Pancreas (tissue), 10 donors: ENCODE measurements at regions not wholly inside any gene's neighbourhood (a gene's known extent, or its start where the extent isn't known, plus 50 kb on each side); places are given as distances from the start of the nearest gene placed in this dataset.

ENCODE experiments used
- ATAC-seq, 4 donors: fragments of 200-7000 bp; cut with Tn5 transposase; one replicate each; pipeline versions ENCODE4 v1.8.0 to v1.9.1; 2020; ENCODE audit warnings: mild to moderate bottlenecking in 4 of 4, moderate library complexity in 4 of 4
- DNase-seq, 6 donors: peaks; one replicate each; pipeline ENCODE4 v3.0.0-alpha.2; 2020
- FAIRE-seq: peaks from 2 replicates; lab custom pipeline; 2012; peaks lifted over from hg19 to GRCh38; lab: Jason Lieb, UNC
- H3K27ac ChIP-seq, 4 donors: fragments of 200-600 bp; sonication (generic); 1 replicate in 3 of 4; 2 replicates in 1 of 4; pipeline versions ENCODE4 v1.5.0 to v1.8.0; 2020
- H3K27me3 ChIP-seq, 4 donors: fragments of 200-600 bp; one replicate each; pipeline ENCODE4 v1.8.0; 2021
- H3K36me3 ChIP-seq, 3 donors: fragments of 200-600 bp; sonication (generic) in 1 of 3; one replicate each; pipeline versions ENCODE4 v1.5.0 to v1.8.0; 2020 to 2021
- H3K4me1 ChIP-seq, 3 donors: fragments of 200-600 bp; one replicate each; pipeline ENCODE4 v1.8.0; 2021
- H3K4me3 ChIP-seq, 4 donors: fragments of 200-600 bp; sonication (generic) in 2 of 4; one replicate each; pipeline versions ENCODE4 v1.5.0 to v1.8.0; 2020 to 2021
- H3K9me3 ChIP-seq, 4 donors: fragments of 200-600 bp; one replicate each; pipeline ENCODE4 v1.8.0; 2021
- WGBS, 2 donors: extraction: QIAGEN DNeasy Blood & Tissue Kit; methylation state at CpG; one replicate each; pipeline ENCODE4 v1.1.7; 2013; 5-methylcytosine and 5-hydroxymethylcytosine counted together
- intact Hi-C, 3 donors: fragments of 100-400 bp; cut with DNase I; formaldehyde crosslinking; loops; one replicate each; pipeline versions ENCODE4 v1.11.1 to v1.14.2; 2022
- TF ChIP-seq, protein P1 (sequence below), 4 donors: fragments of 200-600 bp; sonication (generic) in 3 of 4; IDR thresholded peaks; one replicate each; pipeline versions ENCODE4 v1.5.0 to v1.8.0; 2021; ENCODE audit warnings: antibody characterized with exemption in 4 of 4
- donor health status: healthy with polysubstance abuse.
- donor health status: DM: no; HTN: no; CAD: no; lungs with moderate emphysema.
- donor health status: DM: no; HTN: no; CAD: no.
- donor health status: control.
- donor health status: control.
- donor health status: Bipolar disorder and iron deficiency.
- donor health status: DM: yes; HTN: yes; CAD: no.
- donor health status: DM: no; HTN: no; CAD: no.
- donor health status: DM: no; HTN: no; CAD: no.
- donor health status: DM: yes; HTN: yes; CAD: no.

DNA sequence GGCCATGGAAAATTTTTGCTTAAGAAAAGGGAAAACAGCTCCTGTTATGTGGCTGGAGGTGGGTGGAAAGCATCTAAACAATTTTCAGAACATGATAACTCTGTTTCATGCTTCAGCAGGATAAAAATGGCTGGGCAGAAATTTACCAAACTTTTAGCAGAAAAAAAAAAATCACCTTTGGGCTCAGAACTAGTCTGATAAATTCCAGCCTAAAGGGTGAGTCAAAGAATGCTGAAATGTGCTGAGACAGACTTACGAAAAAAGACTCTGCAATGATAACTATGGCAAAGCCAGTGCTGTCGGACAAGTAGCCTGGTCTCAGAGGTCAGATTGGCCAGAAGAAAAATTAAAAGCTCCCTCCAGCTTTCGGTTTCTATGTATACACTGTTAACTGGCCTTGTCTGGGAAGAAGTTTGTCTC is 123.6 kb downstream of the LRATD1 start:
- intact Hi-C loops: no loop called here
- no peaks in the 10 kb centered on the region for H3K4me1 ChIP-seq
- H3K4me3 ChIP-seq: no peak overlapping the region
- FAIRE-seq (no peak), DNase-seq (no peak), ATAC-seq (peak in 2 of 4 donors; percentile 40)
- H3K36me3 ChIP-seq: no peaks in the 10 kb centered on the region
- WGBS, 2 donors: 76 to 92% methylated on average over 3 of the region's 3 CpGs
- TF ChIP-seq, protein P1, sequence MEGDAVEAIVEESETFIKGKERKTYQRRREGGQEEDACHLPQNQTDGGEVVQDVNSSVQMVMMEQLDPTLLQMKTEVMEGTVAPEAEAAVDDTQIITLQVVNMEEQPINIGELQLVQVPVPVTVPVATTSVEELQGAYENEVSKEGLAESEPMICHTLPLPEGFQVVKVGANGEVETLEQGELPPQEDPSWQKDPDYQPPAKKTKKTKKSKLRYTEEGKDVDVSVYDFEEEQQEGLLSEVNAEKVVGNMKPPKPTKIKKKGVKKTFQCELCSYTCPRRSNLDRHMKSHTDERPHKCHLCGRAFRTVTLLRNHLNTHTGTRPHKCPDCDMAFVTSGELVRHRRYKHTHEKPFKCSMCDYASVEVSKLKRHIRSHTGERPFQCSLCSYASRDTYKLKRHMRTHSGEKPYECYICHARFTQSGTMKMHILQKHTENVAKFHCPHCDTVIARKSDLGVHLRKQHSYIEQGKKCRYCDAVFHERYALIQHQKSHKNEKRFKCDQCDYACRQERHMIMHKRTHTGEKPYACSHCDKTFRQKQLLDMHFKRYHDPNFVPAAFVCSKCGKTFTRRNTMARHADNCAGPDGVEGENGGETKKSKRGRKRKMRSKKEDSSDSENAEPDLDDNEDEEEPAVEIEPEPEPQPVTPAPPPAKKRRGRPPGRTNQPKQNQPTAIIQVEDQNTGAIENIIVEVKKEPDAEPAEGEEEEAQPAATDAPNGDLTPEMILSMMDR (IDR thresholded peaks at IDR 0.05): no peak
- no peaks in the 10 kb centered on the region for H3K9me3 ChIP-seq
- H3K27ac ChIP-seq: no peak overlapping the region
- no peaks in the 10 kb centered on the region for H3K27me3 ChIP-seq

DNA sequence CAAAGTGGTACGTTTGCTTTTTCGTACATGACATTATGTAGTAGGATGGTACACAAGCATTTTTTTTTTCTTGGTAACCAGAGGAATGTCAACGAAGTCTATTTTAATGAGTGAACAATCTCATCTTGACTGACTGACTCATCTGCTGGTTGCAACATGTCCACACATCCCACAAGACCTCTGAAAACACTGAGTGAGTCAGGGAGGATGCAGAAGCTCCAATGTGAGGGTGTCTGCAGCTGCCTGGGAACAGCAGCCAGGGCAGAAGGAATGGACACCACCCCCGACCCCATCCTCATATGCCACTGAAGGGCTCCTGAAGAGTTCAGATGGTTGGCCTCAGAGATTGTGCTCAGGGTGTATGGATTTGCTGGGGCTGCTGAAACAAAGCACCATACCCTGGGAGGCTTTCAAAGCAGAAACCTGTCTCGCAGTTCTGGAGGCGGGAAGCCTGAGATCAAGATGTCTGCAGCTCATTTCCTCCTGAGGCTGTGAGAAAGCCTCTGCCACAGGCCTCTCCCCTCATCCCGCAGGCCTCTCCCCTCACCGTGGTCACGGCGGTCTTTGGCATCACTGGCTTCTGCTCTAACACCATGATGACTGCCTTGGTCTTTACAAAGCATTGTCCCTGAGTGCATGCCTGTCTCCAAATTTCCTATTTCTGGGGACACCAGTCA is 124.6 kb downstream of the LRATD1 start:
- no peak for FAIRE-seq
- TF ChIP-seq, protein P1 (IDR thresholded peaks at IDR 0.05): no peak
- ATAC-seq: peak in 2 of 4 donors; percentile 58 to 65
- intact Hi-C loops: no loop called here
- H3K4me1 ChIP-seq: no peaks in the 10 kb centered on the region
- no peak for DNase-seq
- no peaks in the 10 kb centered on the region for H3K36me3 ChIP-seq
- no peaks in the 10 kb centered on the region for H3K27me3 ChIP-seq
- 86 to 94% methylated on average over 10 of the region's 10 CpGs for WGBS, 2 donors
- peak overlapping the region in 1 of 4 donors; percentile 22 for H3K27ac ChIP-seq
- no peak overlapping the region for H3K4me3 ChIP-seq
- H3K9me3 ChIP-seq: no peaks in the 10 kb centered on the region

DNA sequence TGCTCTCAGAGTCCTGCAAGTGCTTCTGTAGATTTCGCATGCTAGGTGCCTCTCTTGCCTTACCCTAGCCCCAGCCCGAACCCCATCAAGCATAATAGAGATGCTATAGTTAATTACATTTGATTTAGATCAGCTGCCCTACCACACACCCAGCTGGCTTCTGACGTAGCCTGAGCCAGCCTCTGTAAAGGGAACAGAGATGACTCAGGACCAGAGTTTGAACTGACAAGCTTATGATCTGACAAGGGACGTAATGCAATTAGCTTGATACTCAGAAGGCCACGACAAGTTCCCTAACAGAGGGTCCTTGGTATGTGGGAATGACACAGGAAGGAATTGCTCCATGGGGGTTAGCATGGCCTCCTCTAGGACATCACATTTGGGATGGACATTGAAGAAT is 126.6 kb downstream of the LRATD1 start:
- FAIRE-seq (no peak), DNase-seq (no peak), ATAC-seq (no peak)
- Histone ChIP-seq H3K4me1 (no peaks in the 10 kb centered on the region), H3K9me3 (no peaks in the 10 kb centered on the region), H3K27ac (no peak overlapping the region), H3K36me3 (no peaks in the 10 kb centered on the region), H3K27me3 (no peaks in the 10 kb centered on the region), H3K4me3 (no peak overlapping the region)
- 90 to 92% methylated on average over 5 of the region's 5 CpGs for WGBS, 2 donors
- TF ChIP-seq, protein P1 (IDR thresholded peaks at IDR 0.05): no peak
- intact Hi-C loops: no loop called here

DNA sequence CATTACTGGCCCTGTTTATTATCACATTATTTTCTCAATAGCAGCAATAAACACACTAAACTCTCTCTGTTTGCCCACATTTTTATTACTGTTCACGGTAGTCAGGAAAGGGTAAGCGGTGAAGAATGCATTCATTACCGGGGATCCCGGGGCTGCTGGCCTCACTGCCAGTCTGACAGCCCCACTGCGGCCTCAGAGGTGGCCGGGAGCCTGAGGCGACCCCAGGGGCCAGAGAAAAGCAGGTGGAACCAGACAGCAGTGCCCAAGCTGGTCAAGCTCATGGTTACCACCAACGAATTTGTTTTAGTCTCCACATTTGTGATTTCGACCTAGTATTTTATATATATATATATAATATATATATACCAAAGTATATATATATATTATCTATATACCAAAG is 127.7 kb downstream of the LRATD1 start:
- FAIRE-seq: no peak
- 89 to 93% methylated on average over 9 of the region's 9 CpGs for WGBS, 2 donors
- no peak for DNase-seq
- Histone ChIP-seq H3K4me3 (no peak overlapping the region), H3K36me3 (no peaks in the 10 kb centered on the region), H3K9me3 (no peaks in the 10 kb centered on the region), H3K4me1 (no peaks in the 10 kb centered on the region), H3K27me3 (no peaks in the 10 kb centered on the region), H3K27ac (no peak overlapping the region)
- TF ChIP-seq, protein P1 (IDR thresholded peaks at IDR 0.05): no peak
- no peak for ATAC-seq
- intact Hi-C loops: no loop called here

DNA sequence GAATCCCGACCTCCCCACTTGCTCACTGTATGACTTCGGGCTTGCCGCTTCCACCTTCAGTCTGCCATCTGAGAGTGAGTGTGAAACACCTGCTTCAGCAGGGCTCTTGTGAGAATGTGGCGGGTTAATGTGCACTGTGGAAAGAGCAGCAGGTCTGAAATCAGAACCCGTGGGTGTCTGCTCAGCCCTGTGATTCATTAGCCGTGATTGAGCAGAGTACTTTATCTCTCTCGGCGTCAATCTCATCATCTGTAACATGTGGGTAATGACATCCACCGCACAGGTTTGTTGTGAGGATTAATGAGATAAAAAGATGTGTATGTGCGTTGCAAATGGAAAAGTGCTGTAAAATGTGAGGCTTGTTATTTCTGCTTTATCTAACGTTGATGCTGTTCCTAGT is 128.6 kb downstream of the LRATD1 start:
- intact Hi-C loops: no loop called here
- TF ChIP-seq, protein P1 (IDR thresholded peaks at IDR 0.05): no peak
- DNase-seq (no peak), FAIRE-seq (no peak), ATAC-seq (peak in 1 of 4 donors; percentile 38)
- no peaks in the 10 kb centered on the region for H3K4me1 ChIP-seq
- no peak overlapping the region for H3K27ac ChIP-seq
- H3K4me3 ChIP-seq: no peak overlapping the region
- H3K27me3 ChIP-seq: no peaks in the 10 kb centered on the region
- H3K9me3 ChIP-seq: no peaks in the 10 kb centered on the region
- no peaks in the 10 kb centered on the region for H3K36me3 ChIP-seq
- 77 to 80% methylated on average over 11 of the region's 11 CpGs for WGBS, 2 donors
